Chondrocyte (in vitro differentiated cells): ENCODE measurements at regions not wholly inside any gene's neighbourhood (a gene's known extent, or its start where the extent isn't known, plus 50 kb on each side); places are given as distances from the start of the nearest gene placed in this dataset.
"Not testable (repeated sequence)": the region's sequence is repeated elsewhere in the genome, so short reads cannot be mapped to it uniquely, and the experiment has no call there.

Experiments used
- DNase-seq: peaks from one replicate; pipeline ENCODE4 v3.0.0; 2021; ENCODE audit warnings: mixed read lengths, low spot score
- H3K27ac Mint-ChIP-seq: one replicate; pipeline ENCODE4 v1.8.0; 2021; ENCODE audit warnings: mild to moderate bottlenecking, moderate library complexity, mixed read lengths; ENCODE audit not compliant: unreplicated experiment
- H3K27me3 Mint-ChIP-seq: 2 replicates; pipeline ENCODE4 v1.8.0; 2021; ENCODE audit warnings: low read depth, mixed read lengths
- H3K36me3 Mint-ChIP-seq: 2 replicates; pipeline ENCODE4 v1.8.0; 2021; ENCODE audit warnings: low read depth, mixed read lengths
- H3K4me1 Mint-ChIP-seq: 2 replicates; pipeline ENCODE4 v1.8.0; 2021; ENCODE audit warnings: low read depth, mild to moderate bottlenecking, mixed read lengths
- H3K4me3 Mint-ChIP-seq: one replicate; pipeline ENCODE4 v1.8.0; 2021; ENCODE audit warnings: mild to moderate bottlenecking, moderate library complexity, mixed read lengths; ENCODE audit not compliant: unreplicated experiment
- H3K9me3 Mint-ChIP-seq: 2 replicates; pipeline ENCODE4 v1.8.0; 2021; ENCODE audit warnings: low read depth, mixed read lengths
- TF ChIP-seq, protein P1 (sequence below): fragments of 200-600 bp; sonication (generic); IDR thresholded peaks from 2 replicates; pipeline ENCODE4 v1.5.0; 2021; ENCODE audit warnings: antibody characterized with exemption, mild to moderate bottlenecking, moderate library complexity

DNA sequence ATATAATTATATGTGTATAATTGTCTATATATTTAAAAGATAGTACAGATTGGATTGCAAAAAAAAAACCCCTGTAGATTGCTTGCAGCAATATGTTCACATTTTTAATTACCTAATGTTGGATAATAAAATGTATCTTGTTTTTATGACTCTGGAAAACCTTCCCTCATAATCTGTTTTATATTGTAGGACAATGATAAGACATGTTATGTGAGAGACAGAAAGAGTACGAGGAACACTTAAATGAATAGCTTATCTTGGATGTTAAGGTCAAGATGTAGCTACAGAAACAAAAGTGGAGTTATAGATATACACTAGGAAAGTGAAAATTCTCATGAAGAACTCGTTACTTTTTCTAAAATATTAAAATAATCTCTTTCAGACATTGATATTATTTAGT is 691.6 kb upstream of the IMPG1 start:
- TF ChIP-seq, protein P1, sequence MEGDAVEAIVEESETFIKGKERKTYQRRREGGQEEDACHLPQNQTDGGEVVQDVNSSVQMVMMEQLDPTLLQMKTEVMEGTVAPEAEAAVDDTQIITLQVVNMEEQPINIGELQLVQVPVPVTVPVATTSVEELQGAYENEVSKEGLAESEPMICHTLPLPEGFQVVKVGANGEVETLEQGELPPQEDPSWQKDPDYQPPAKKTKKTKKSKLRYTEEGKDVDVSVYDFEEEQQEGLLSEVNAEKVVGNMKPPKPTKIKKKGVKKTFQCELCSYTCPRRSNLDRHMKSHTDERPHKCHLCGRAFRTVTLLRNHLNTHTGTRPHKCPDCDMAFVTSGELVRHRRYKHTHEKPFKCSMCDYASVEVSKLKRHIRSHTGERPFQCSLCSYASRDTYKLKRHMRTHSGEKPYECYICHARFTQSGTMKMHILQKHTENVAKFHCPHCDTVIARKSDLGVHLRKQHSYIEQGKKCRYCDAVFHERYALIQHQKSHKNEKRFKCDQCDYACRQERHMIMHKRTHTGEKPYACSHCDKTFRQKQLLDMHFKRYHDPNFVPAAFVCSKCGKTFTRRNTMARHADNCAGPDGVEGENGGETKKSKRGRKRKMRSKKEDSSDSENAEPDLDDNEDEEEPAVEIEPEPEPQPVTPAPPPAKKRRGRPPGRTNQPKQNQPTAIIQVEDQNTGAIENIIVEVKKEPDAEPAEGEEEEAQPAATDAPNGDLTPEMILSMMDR = no peak
- no peak for DNase-seq
- H3K27me3 Mint-ChIP-seq = peaks cover 1% of the 10 kb centered on the region
- no peak overlapping the region for H3K27ac Mint-ChIP-seq
- no peak overlapping the region for H3K4me3 Mint-ChIP-seq
- no peaks in the 10 kb centered on the region for H3K4me1 Mint-ChIP-seq
- H3K9me3 Mint-ChIP-seq = no peaks in the 10 kb centered on the region
- H3K36me3 Mint-ChIP-seq = no peaks in the 10 kb centered on the region

DNA sequence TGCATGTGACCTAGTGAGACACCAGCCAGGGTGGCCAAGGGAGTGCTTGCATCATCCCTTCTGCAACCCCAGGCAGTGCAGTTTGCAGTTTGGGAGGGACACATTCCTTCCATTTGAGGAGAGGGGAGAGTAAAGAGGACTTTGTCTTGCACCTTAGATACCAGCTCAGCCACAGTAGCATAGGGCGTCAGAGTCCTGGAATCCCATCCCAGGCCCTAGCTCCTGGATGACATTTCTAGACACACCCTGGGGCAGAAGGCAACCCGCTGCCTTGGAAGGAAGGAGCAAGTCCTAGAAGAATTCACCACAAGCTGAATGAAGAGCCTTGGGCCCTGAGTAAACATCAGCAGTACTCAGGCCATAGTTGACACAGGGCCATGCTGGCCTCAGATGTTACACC is 680.4 kb upstream of the IMPG1 start:
- DNase-seq = no peak
- peaks cover 22% of the 10 kb centered on the region for H3K9me3 Mint-ChIP-seq
- H3K36me3 Mint-ChIP-seq = no peaks in the 10 kb centered on the region
- H3K27me3 Mint-ChIP-seq = peaks cover 4% of the 10 kb centered on the region
- H3K4me3 Mint-ChIP-seq = no peak overlapping the region
- H3K4me1 Mint-ChIP-seq = no peaks in the 10 kb centered on the region
- no peak overlapping the region for H3K27ac Mint-ChIP-seq
- TF ChIP-seq, protein P1 = no peak

DNA sequence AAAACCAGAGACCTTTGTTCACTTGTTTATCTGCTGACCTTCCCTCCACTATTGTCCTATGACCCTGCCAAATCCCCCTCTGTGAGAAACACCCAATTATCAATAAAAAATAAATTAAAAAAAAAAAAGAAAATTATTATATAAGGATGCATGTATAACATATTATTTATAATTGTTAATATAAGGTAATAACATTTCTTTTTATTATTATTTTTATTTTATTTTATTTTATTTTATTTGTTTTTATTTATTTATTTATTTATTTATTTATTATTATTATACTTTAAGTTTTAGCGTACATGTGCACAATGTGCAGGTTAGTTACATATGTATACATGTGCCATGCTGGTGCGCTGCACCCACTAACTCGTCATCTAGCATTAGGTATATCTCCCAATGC is 672.9 kb upstream of the IMPG1 start:
- peaks cover 26% of the 10 kb centered on the region for H3K9me3 Mint-ChIP-seq
- not testable (repeated sequence) for H3K27me3 Mint-ChIP-seq, DNase-seq, H3K4me3 Mint-ChIP-seq, H3K36me3 Mint-ChIP-seq, H3K27ac Mint-ChIP-seq, H3K4me1 Mint-ChIP-seq

DNA sequence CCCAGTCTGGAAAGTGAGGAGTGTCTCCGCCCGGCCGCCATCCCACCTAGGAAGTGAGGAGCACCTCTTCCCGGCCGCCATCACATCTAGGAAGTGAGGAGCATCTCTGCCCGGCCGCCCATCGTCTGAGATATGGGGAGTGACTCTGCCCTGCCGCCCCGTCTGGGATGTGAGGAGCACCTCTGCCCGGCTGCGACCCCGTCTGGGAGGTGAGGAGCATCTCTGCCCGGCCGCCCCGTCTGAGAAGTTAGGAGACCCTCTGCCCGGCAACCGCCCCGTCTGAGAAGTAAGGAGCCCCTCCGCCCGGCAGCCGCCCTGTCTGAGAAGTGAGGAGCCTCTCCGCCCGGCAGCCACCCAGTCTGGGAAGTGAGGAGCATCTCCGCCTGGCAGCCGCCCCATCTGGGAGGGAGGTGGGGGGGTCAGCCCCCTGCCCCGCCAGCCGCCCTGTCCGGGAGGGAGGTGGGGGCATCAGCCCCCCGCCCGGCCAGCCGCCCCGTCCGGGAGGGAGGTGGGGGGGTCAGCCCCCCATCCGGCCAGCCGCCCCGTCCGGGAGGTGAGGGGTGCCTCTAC is 671.8 kb upstream of the IMPG1 start:
- DNase-seq, H3K4me1 Mint-ChIP-seq, H3K27ac Mint-ChIP-seq, H3K27me3 Mint-ChIP-seq, H3K4me3 Mint-ChIP-seq, H3K36me3 Mint-ChIP-seq: not testable (repeated sequence)
- peaks cover 23% of the 10 kb centered on the region for H3K9me3 Mint-ChIP-seq

DNA sequence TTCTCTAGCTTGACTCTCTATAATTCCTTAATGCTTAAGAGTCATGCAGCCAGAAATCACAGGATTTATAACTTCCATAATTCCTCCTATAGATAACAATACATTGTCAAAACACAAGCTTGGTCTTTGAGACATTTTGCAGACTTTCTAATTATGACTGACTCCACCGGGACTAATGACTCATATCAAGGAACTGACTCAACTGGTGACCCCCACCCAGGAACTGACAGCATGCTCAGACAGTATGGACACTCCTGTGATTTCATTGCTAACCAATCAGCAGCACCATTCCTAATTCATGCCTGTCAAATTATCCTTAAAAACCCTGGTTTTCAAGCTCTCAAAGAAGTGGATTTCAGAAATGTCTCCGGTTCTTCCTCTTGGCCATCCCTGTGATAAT is 670.5 kb upstream of the IMPG1 start:
- H3K36me3 Mint-ChIP-seq = no peaks in the 10 kb centered on the region
- TF ChIP-seq, protein P1 = no peak
- no peak for DNase-seq
- H3K9me3 Mint-ChIP-seq = peaks cover 20% of the 10 kb centered on the region
- H3K4me1 Mint-ChIP-seq = no peaks in the 10 kb centered on the region
- no peaks in the 10 kb centered on the region for H3K27me3 Mint-ChIP-seq
- no peak overlapping the region for H3K4me3 Mint-ChIP-seq
- H3K27ac Mint-ChIP-seq = no peak overlapping the region

DNA sequence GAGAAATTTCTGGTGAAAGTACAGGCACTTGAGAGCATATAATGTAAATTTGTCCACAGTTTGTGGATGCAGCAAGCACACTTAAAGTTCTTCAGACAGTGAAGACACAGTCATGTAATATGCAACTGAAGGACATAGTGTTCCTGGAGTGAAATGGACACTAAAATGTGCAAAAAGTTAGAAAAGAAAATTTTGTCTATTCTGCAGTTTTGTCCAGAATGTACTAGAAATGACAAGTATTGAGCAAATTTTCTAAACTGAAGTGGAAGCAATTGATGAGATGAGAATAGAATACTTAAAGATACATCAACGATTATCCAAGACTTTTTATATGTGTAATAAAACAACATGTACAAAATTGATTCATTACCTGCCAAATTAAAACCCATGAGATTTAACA is 647.0 kb upstream of the IMPG1 start:
- Mint-ChIP-seq H3K4me1 (no peaks in the 10 kb centered on the region), H3K27me3 (peaks cover 23% of the 10 kb centered on the region), H3K9me3 (peaks cover 5% of the 10 kb centered on the region)

More for the DNA sequence above, 647.0 kb upstream of the IMPG1 start:
- TF ChIP-seq, protein P1 = no peak
- Mint-ChIP-seq H3K36me3 (no peaks in the 10 kb centered on the region), H3K4me3 (no peak overlapping the region), H3K27ac (no peak overlapping the region)
- no peak for DNase-seq
